Calu3 (cell line): ENCODE measurements at regions not wholly inside any gene's neighbourhood (a gene's known extent, or its start where the extent isn't known, plus 50 kb on each side); places are given as distances from the start of the nearest gene placed in this dataset.

ENCODE experiments used
- BruUV-seq: library from RNA; stranded (reverse); fragments of 400-500 nt; replicated peaks from 2 replicates; lab custom pipeline; 2021; lab: Mats Ljungman, UMichigan
- CTCF ChIA-PET: fragments of 300-600 bp; sonication (Branson Sonifier 250); formaldehyde crosslinking; loops from one replicate; lab custom pipeline; 2022; ENCODE audit warnings: antibody characterized with exemption; lab: Charles Lee
- DNase-seq: peaks from one replicate; pipeline ENCODE4 v3.0.0; 2022
- H3K27ac Mint-ChIP-seq: one replicate; pipeline ENCODE4 v1.8.0; 2022; ENCODE audit warnings: mixed read lengths; ENCODE audit not compliant: unreplicated experiment
- H3K27me3 Mint-ChIP-seq: one replicate; pipeline ENCODE4 v1.8.0; 2022; ENCODE audit warnings: mixed read lengths; ENCODE audit not compliant: unreplicated experiment
- H3K36me3 Mint-ChIP-seq: one replicate; pipeline ENCODE4 v1.8.0; 2022; ENCODE audit warnings: mild to moderate bottlenecking, moderate library complexity, mixed read lengths; ENCODE audit not compliant: insufficient read depth, unreplicated experiment
- H3K4me1 Mint-ChIP-seq: one replicate; pipeline ENCODE4 v1.8.0; 2022; ENCODE audit warnings: mild to moderate bottlenecking, low read depth, mixed read lengths; ENCODE audit not compliant: unreplicated experiment
- H3K4me3 Mint-ChIP-seq: one replicate; pipeline ENCODE4 v1.8.0; 2022; ENCODE audit warnings: mild to moderate bottlenecking, low read depth, moderate library complexity, mixed read lengths; ENCODE audit not compliant: unreplicated experiment
- H3K9me3 Mint-ChIP-seq: one replicate; pipeline ENCODE4 v1.8.0; 2022; ENCODE audit warnings: low read depth, mixed read lengths; ENCODE audit not compliant: unreplicated experiment
- intact Hi-C: fragments of 100-400 bp; cut with micrococcal nuclease; formaldehyde crosslinking; loops from one replicate; pipeline ENCODE4 v1.10.0; 2022; ENCODE audit not compliant: unreplicated experiment
- TF ChIP-seq, protein P1 (sequence below): fragments of 200-600 bp; IDR thresholded peaks from one replicate; pipeline ENCODE4 v1.8.0; 2022; ENCODE audit warnings: antibody characterized with exemption; ENCODE audit not compliant: unreplicated experiment

DNA sequence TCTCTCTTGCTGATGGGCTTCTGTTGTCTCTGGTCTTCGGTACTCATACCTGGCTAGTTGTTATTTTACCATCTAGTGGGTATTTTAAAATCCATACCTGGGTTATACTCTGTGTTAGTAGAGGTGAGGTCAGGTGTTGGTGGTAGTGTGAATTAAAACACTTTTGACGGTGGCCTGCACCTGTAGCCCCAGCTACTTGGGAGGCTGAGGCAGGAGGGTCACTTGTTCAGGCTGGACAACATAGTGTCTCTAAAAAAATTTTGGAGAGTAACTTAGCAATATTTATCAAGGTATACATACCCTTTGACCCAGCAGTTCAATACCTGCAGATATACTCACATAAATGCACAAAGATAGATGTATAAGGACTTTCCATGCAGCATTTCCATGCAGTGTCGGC lies 55.4 kb downstream of the GSX1 start:
- Mint-ChIP-seq H3K4me3 (no peak overlapping the region), H3K4me1 (no peaks in the 10 kb centered on the region), H3K9me3 (peaks cover 6% of the 10 kb centered on the region), H3K27ac (no peak overlapping the region), H3K36me3 (no peaks in the 10 kb centered on the region), H3K27me3 (no peaks in the 10 kb centered on the region)
- intact Hi-C loops: no loop called here
- CTCF ChIA-PET: no interaction called here
- no TSS peak for BruUV-seq
- no peak for DNase-seq
- TF ChIP-seq, protein P1, sequence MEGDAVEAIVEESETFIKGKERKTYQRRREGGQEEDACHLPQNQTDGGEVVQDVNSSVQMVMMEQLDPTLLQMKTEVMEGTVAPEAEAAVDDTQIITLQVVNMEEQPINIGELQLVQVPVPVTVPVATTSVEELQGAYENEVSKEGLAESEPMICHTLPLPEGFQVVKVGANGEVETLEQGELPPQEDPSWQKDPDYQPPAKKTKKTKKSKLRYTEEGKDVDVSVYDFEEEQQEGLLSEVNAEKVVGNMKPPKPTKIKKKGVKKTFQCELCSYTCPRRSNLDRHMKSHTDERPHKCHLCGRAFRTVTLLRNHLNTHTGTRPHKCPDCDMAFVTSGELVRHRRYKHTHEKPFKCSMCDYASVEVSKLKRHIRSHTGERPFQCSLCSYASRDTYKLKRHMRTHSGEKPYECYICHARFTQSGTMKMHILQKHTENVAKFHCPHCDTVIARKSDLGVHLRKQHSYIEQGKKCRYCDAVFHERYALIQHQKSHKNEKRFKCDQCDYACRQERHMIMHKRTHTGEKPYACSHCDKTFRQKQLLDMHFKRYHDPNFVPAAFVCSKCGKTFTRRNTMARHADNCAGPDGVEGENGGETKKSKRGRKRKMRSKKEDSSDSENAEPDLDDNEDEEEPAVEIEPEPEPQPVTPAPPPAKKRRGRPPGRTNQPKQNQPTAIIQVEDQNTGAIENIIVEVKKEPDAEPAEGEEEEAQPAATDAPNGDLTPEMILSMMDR: no peak

- H3K27me3 Mint-ChIP-seq: no peaks in the 10 kb centered on the region
- no peaks in the 10 kb centered on the region for H3K4me1 Mint-ChIP-seq
- H3K9me3 Mint-ChIP-seq: no peaks in the 10 kb centered on the region
These were observed 59.0 kb downstream of the GSX1 start for GRCh38 chr13:27851096-27851850.

GRCh38 chr13:27852491-27852890 lies 60.2 kb downstream of the GSX1 start:
- TF ChIP-seq, protein P1: no peak
- intact Hi-C loops: no loop called here
- Mint-ChIP-seq H3K4me3 (no peak overlapping the region), H3K4me1 (no peaks in the 10 kb centered on the region), H3K27ac (no peak overlapping the region), H3K27me3 (no peaks in the 10 kb centered on the region), H3K9me3 (no peaks in the 10 kb centered on the region), H3K36me3 (no peaks in the 10 kb centered on the region)
- CTCF ChIA-PET: interaction anchor here (0.5 kb wide), 1 partner anchor 1165 kb away, joined by 4 read pairs; no protein-coding TSS in a partner anchor
- no TSS peak for BruUV-seq
- no peak for DNase-seq

More at GRCh38 chr13:27851096-27851850, 59.0 kb downstream of the GSX1 start:
- no peak overlapping the region for H3K27ac Mint-ChIP-seq
- no peaks in the 10 kb centered on the region for H3K36me3 Mint-ChIP-seq
- intact Hi-C loops: no loop called here
- no TSS peak for BruUV-seq
- no peak for DNase-seq
- H3K4me3 Mint-ChIP-seq: no peak overlapping the region
- CTCF ChIA-PET: no interaction called here
- TF ChIP-seq, protein P1: no peak

GRCh38 chr13:27853335-27853734 lies 61.1 kb downstream of the GSX1 start:
- no peak overlapping the region for H3K27ac Mint-ChIP-seq
- BruUV-seq: no TSS peak
- intact Hi-C loops: no loop called here
- CTCF ChIA-PET: no interaction called here
- H3K4me3 Mint-ChIP-seq: no peak overlapping the region
- TF ChIP-seq, protein P1: no peak
- H3K9me3 Mint-ChIP-seq: no peaks in the 10 kb centered on the region
- no peaks in the 10 kb centered on the region for H3K36me3 Mint-ChIP-seq
- no peak for DNase-seq
- no peaks in the 10 kb centered on the region for H3K4me1 Mint-ChIP-seq
- no peaks in the 10 kb centered on the region for H3K27me3 Mint-ChIP-seq
